GM19438 (cell line): ENCODE measurements at regions not wholly inside any gene's neighbourhood (a gene's known extent, or its start where the extent isn't known, plus 50 kb on each side); places are given as distances from the start of the nearest gene placed in this dataset.

Experiments used
- ATAC-seq: cut with Tn5 transposase; IDR thresholded peaks from one replicate; pipeline ENCODE4 v1.9.1; 2021; ENCODE audit warnings: low read depth; ENCODE audit not compliant: unreplicated experiment

DNA sequence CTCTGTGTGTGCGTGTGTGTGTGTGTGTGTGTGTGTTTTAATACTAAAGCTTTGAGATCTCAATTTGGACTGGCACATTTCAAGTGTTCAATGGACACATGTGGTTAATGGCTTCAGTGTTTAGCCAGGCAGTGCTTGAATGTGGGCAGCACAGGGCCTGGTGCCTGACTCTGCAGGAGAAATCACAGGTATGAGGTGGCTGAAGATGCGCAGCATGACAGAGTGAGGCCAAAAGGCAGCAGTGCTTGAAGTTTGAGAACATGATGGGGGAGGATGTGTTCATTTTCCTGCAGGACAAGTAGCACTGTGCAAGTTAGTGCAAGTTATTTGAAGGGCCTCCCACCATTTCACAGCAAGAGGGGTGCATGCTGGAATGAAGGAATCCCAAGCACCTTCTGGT, 620.5 kb upstream of the TBL1XR1 start:
- ATAC-seq: no peak

DNA sequence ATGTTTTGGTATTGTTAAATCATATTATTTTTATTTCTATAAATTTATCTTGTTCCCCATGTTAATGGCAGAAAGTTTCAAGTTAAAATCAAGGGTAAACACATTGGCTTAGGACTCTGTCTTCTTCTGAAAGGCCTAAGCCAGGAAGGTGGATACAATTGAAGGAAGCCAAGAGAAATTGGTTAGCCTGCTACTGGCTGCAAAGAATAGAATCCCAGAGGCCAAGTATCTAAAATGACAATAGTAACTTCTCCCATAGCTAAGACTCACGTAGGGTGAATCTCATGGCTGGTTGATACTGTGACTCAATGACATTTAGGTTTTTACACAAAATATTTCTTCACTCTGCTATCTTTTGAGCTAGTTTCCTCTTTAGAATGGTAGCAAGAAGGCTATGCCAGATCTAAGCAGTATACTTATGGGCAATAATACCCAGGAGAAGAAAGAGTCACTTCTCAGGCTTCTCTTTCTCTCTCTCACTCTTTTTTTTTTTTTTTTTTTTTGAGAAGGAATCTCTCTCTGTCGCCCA, 621.5 kb upstream of the TBL1XR1 start:
- ATAC-seq: no peak

- ATAC-seq: peak; percentile 71
Observed at GRCh38 chr3:177820683-177821316, 623.5 kb upstream of the TBL1XR1 start.

DNA sequence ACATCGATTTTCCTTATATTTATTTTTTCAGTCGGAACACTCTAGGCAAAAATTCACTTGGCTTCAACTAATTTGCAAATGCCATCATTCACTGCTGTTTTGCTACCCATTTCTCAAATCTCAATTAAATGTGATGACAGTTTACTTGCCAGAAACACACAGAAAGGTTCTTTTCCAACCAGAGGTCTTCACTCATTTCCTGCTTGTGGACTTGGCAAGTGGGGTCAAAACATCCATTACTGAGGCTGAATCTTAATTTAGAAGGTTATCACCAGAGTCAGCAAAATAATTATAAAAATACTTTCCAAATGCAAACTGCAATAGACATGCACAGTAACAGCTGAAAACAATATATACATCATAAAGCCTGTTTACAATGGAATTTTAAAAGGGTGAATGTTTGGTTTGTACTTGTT, 625.4 kb upstream of the TBL1XR1 start:
- no peak for ATAC-seq

DNA sequence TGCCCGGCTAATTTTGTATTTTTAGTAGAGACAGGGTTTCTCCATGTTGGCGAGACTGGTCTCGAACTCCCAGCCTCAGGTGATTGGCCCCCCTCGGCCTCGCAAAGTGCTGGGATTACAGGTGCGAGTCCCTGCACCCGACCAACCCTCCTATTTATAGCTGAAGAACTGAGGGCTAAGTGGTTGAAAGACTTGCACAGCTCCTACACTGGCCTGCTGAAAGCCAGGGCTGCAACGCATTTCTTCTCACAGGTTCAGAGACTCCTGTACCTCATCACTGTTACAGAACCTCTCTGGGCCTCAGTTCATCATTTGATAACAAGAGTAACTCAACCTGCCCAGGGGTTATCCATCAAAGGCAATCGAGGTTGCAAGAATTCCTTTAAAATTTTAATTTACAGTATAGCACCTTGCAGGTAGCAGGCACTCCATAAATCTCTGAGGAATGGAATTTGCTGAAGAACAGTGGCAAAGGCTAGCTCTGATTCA, 626.5 kb upstream of the TBL1XR1 start:
- no peak for ATAC-seq

DNA sequence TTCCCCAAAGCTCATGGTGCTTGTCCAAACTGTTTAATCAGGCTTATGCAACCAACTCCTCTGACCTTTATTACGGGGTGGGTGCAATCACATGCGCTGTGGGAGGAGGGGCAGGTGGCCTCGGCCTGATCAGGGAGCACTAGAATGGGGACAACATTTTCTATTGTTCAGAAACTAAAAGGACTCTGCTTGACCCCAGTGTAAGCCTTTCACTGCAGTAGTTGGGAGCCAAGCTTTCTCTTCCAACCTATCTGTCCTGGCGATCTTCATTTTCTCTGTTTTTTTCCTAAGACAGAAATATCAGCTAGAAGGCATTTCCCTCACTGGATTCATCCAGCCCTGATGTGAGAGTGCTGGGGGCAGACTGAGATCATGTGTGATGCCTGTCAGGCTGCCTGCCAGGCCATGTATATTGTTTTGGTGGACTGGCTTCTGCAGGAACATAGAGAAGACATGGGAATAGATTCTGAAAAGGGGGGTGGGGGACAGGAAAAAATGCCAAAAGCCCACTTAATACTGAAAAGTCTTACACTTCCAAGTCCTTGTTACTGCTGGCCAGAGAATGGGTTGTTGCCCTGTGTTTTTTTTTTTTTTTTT, 627.0 kb upstream of the TBL1XR1 start:
- no peak for ATAC-seq

DNA sequence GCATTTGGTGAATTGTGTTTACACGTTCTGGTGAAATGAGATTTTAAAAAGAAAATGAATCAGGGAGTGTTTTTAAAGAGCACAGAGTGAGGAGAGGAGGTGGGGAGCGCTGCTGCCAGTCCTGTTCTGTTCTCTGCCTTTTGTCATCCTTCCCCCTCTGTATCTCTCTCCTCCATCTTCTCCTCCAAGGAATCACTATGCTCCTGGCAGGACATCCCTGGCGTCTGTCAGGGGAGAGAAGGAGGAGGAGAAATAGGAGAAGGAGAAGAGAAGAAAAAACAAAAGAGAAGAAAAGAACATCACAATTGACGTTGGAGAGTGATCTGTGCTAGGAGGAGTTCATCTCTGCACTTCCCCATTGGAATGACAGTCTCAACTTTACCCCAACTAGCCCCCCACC, 627.6 kb upstream of the TBL1XR1 start:
- no peak for ATAC-seq

- ATAC-seq: no peak
Observed at GRCh38 chr3:177826253-177826652, 629.0 kb upstream of the TBL1XR1 start.

- ATAC-seq: peak; percentile 64
Observed at GRCh38 chr3:177827511-177828207, 630.4 kb upstream of the TBL1XR1 start.

- no peak for ATAC-seq
Observed at GRCh38 chr3:177828208-177828565, 630.9 kb upstream of the TBL1XR1 start.

- ATAC-seq: no peak
Observed at GRCh38 chr3:177830411-177830849, 633.1 kb upstream of the TBL1XR1 start.

DNA sequence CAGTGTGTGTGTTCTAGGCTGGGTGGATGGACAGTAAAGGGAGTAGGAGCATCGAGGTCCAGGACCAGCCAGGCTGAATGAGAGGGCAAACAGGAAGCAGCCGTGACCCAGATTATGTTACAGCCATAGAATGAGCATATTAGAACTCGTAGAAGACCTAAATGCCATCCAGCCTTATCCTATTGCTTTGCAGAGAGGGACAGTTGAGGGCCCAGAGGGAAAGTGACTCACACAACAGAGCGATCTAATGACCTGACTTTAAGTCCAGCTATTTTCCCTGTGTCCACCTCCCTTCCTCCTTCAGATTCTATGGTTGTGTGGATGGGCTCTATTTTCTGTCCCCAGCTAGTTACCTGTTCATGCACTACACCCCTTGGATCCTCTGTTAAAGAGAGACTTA, 634.1 kb upstream of the TBL1XR1 start:
- no peak for ATAC-seq

GRCh38 chr3:177832880-177833279, 635.6 kb upstream of the TBL1XR1 start:
- ATAC-seq: no peak

- no peak for ATAC-seq
Observed at GRCh38 chr3:177833332-177833731, 636.0 kb upstream of the TBL1XR1 start.

GRCh38 chr3:177835008-177835407, 637.7 kb upstream of the TBL1XR1 start:
- ATAC-seq: no peak

DNA sequence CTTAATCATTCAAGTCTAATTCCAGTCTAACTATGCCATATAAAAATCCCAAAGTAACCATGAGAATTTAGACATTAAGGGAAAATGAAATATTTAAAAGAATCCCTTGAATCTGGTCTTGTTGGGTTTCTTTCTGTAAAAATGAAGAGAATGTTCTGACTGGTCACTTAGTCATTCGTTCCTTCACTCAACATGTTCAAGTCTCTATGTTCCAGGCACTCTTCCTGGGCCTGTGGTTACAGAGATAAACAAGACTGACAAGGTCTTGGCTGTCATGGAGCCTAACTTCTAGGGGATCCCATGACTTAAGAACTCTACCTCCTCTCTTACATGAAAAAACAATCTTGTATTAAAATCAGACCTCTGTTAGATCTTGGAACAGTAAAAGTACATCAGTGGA, 638.6 kb upstream of the TBL1XR1 start:
- no peak for ATAC-seq

DNA sequence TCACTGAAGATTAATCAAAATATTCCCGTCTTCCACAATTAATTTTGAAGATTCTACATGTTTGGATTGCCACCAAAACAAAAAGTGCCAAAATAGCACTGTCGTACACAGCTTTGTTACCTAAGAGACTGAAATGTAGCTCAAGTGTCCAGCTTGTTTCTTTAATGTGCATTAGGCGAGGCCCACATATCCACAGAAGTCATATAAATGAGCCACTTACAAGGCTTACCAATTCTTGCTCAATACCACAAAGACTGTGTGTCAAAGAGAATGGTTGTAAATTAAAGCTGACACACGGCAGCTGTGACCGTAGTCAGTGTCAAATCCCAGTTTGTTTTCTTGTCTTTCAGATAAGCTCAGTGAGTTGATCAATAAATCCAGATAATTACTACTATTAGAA, 639.4 kb upstream of the TBL1XR1 start:
- ATAC-seq: no peak

GRCh38 chr3:177837951-177838655, 640.8 kb upstream of the TBL1XR1 start:
- no peak for ATAC-seq

DNA sequence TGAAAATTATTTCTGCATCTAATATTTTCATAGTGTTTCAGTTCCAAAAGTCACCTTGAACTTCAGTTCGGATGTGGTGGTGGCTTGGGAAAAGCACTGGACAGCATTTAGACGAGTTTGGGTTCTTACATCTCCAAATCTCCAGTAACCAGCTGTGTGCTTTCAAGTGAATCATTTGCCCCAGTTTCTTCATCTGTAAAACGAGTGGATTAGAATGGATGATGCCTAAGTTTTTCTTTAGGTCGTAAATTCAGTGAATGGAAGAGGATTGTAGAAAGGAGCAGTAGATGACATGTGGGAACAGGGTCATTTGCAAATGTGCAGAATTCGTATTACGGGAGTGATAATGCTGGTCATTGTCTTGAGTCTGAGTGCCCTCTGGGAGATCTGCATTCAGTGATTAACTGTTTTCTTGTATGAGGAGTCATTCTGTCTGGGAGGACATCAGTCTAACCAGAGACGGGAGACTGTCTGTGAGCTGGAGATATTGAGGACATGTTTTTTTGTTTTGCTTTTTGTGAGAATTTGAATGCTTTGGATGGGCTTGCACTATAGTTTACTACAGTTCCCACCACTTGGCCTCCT, 641.6 kb upstream of the TBL1XR1 start:
- no peak for ATAC-seq

GRCh38 chr3:177842302-177842701, 645.0 kb upstream of the TBL1XR1 start:
- no peak for ATAC-seq
